Activated CD8-positive, alpha-beta T cell treated with anti-CD3 and anti-CD28 coated beads, Interleukin-2, amount 10 ng/mL, durations not matched to agents 7 days and 5 days (primary cell): ENCODE measurements at regions not wholly inside any gene's neighbourhood (a gene's known extent, or its start where the extent isn't known, plus 50 kb on each side); places are given as distances from the start of the nearest gene placed in this dataset.
"Not testable (repeated sequence)": the region's sequence is repeated elsewhere in the genome, so short reads cannot be mapped to it uniquely, and the experiment has no call there.

ENCODE experiments used
- ATAC-seq: fragments of 150-1000 bp; cut with Tn5 transposase; one replicate; pipeline ENCODE4 v1.10.0; 2021; ENCODE audit warnings: moderate library complexity
- CTCF ChIA-PET: fragments of 350-600 bp; sonication (Branson Sonifier 250); formaldehyde crosslinking; loops from one replicate; lab custom pipeline; 2021; ENCODE audit warnings: antibody characterized with exemption; lab: Charles Lee
- POLR2A ChIA-PET: fragments of 350-600 bp; sonication (Branson Sonifier 250); formaldehyde crosslinking; loops from one replicate; lab custom pipeline; 2021; ENCODE audit warnings: antibody characterized with exemption; lab: Charles Lee
- DNase-seq: peaks from one replicate; pipeline ENCODE4 v3.0.0-alpha.2; 2020
- H3K27ac Mint-ChIP-seq: one replicate; pipeline ENCODE4 v1.8.0; 2021; ENCODE audit warnings: mild to moderate bottlenecking, mixed read lengths
- H3K27me3 Mint-ChIP-seq: one replicate; pipeline ENCODE4 v1.8.0; 2021; ENCODE audit warnings: low read depth, mixed read lengths
- H3K36me3 Mint-ChIP-seq: one replicate; pipeline ENCODE4 v1.8.0; 2021; ENCODE audit warnings: low read depth, mixed read lengths
- H3K4me1 Mint-ChIP-seq: one replicate; pipeline ENCODE4 v1.8.0; 2021; ENCODE audit warnings: low read depth, mixed read lengths
- H3K4me3 Mint-ChIP-seq: one replicate; pipeline ENCODE4 v1.8.0; 2021; ENCODE audit warnings: mild to moderate bottlenecking, mixed read lengths
- H3K9me3 Mint-ChIP-seq: one replicate; pipeline ENCODE4 v1.8.0; 2022; ENCODE audit warnings: mixed read lengths; ENCODE audit not compliant: insufficient read depth

- H3K27me3 Mint-ChIP-seq, H3K36me3 Mint-ChIP-seq, CTCF ChIA-PET, POLR2A ChIA-PET, ATAC-seq, H3K9me3 Mint-ChIP-seq, H3K27ac Mint-ChIP-seq, DNase-seq, H3K4me3 Mint-ChIP-seq, H3K4me1 Mint-ChIP-seq: not testable (repeated sequence)
Measured at GRCh38 chr7:159335181-159335926, 190.7 kb upstream of the VIPR2 start.

GRCh38 chr7:159332854-159333479, 188.3 kb upstream of the VIPR2 start:
- CTCF ChIA-PET, H3K9me3 Mint-ChIP-seq, POLR2A ChIA-PET, DNase-seq, H3K36me3 Mint-ChIP-seq, H3K27ac Mint-ChIP-seq, H3K4me1 Mint-ChIP-seq, H3K4me3 Mint-ChIP-seq, H3K27me3 Mint-ChIP-seq, ATAC-seq: not testable (repeated sequence)

- ATAC-seq = no peak
- no peak for DNase-seq
- CTCF ChIA-PET = no interaction called here
- no peaks in the 10 kb centered on the region for H3K27me3 Mint-ChIP-seq
- H3K36me3 Mint-ChIP-seq = peaks cover 2% of the 10 kb centered on the region
- H3K27ac Mint-ChIP-seq = no peak overlapping the region
- H3K4me1 Mint-ChIP-seq = no peaks in the 10 kb centered on the region
- H3K4me3 Mint-ChIP-seq = no peak overlapping the region
- peaks cover 16% of the 10 kb centered on the region for H3K9me3 Mint-ChIP-seq
- POLR2A ChIA-PET = no interaction called here
Measured at GRCh38 chr7:159331462-159331861, 186.8 kb upstream of the VIPR2 start.

- Mint-ChIP-seq H3K36me3 (no peaks in the 10 kb centered on the region), H3K4me3 (no peak overlapping the region), H3K4me1 (no peaks in the 10 kb centered on the region), H3K27ac (no peak overlapping the region), H3K27me3 (no peaks in the 10 kb centered on the region), H3K9me3 (peaks cover 22% of the 10 kb centered on the region)
- ATAC-seq = no peak
- CTCF ChIA-PET = no interaction called here
- no peak for DNase-seq
- POLR2A ChIA-PET = no interaction called here
Measured at GRCh38 chr7:159329818-159330378, 185.2 kb upstream of the VIPR2 start.

- Mint-ChIP-seq H3K4me1 (no peaks in the 10 kb centered on the region), H3K27ac (no peak overlapping the region), H3K9me3 (peaks cover 22% of the 10 kb centered on the region), H3K27me3 (no peaks in the 10 kb centered on the region), H3K4me3 (no peak overlapping the region), H3K36me3 (no peaks in the 10 kb centered on the region)
- DNase-seq (no peak), ATAC-seq (no peak)
- CTCF ChIA-PET = no interaction called here
- POLR2A ChIA-PET = no interaction called here
Measured at GRCh38 chr7:159328096-159328495, 183.4 kb upstream of the VIPR2 start.

GRCh38 chr7:159323359-159323758, 178.7 kb upstream of the VIPR2 start:
- ChIA-PET POLR2A (no interaction called here), CTCF (no interaction called here)
- Mint-ChIP-seq H3K27me3 (no peaks in the 10 kb centered on the region), H3K36me3 (no peaks in the 10 kb centered on the region), H3K27ac (no peak overlapping the region), H3K9me3 (peaks cover 22% of the 10 kb centered on the region), H3K4me1 (no peaks in the 10 kb centered on the region), H3K4me3 (no peak overlapping the region)
- DNase-seq (no peak), ATAC-seq (no peak)

GRCh38 chr7:159321278-159321677, 176.6 kb upstream of the VIPR2 start:
- ATAC-seq (no peak), DNase-seq (no peak)
- CTCF ChIA-PET = no interaction called here
- no peak overlapping the region for H3K4me3 Mint-ChIP-seq
- H3K27ac Mint-ChIP-seq = no peak overlapping the region
- H3K27me3 Mint-ChIP-seq = no peaks in the 10 kb centered on the region
- H3K4me1 Mint-ChIP-seq = no peaks in the 10 kb centered on the region
- no peaks in the 10 kb centered on the region for H3K36me3 Mint-ChIP-seq
- POLR2A ChIA-PET = no interaction called here
- H3K9me3 Mint-ChIP-seq = peaks cover 4% of the 10 kb centered on the region

GRCh38 chr7:159318682-159319351, 174.2 kb upstream of the VIPR2 start:
- Mint-ChIP-seq H3K4me1 (no peaks in the 10 kb centered on the region), H3K36me3 (no peaks in the 10 kb centered on the region), H3K9me3 (no peaks in the 10 kb centered on the region), H3K27me3 (no peaks in the 10 kb centered on the region), H3K4me3 (no peak overlapping the region), H3K27ac (no peak overlapping the region)
- POLR2A ChIA-PET = no interaction called here
- ATAC-seq = no peak
- no peak for DNase-seq
- CTCF ChIA-PET = no interaction called here

- no peak overlapping the region for H3K4me3 Mint-ChIP-seq
- no peaks in the 10 kb centered on the region for H3K36me3 Mint-ChIP-seq
- no peaks in the 10 kb centered on the region for H3K4me1 Mint-ChIP-seq
- ChIA-PET POLR2A (no interaction called here), CTCF (no interaction called here)
- H3K27me3 Mint-ChIP-seq = no peaks in the 10 kb centered on the region
- H3K27ac Mint-ChIP-seq = no peak overlapping the region
- no peaks in the 10 kb centered on the region for H3K9me3 Mint-ChIP-seq
- no peak for DNase-seq
- no peak for ATAC-seq
Measured at GRCh38 chr7:159317294-159317693, 172.6 kb upstream of the VIPR2 start.

- Mint-ChIP-seq H3K4me1 (no peaks in the 10 kb centered on the region), H3K27ac (no peak overlapping the region), H3K9me3 (peaks cover 5% of the 10 kb centered on the region), H3K27me3 (no peaks in the 10 kb centered on the region), H3K4me3 (no peak overlapping the region), H3K36me3 (no peaks in the 10 kb centered on the region)
- ChIA-PET CTCF (interaction anchor here (1.6 kb wide), 1 partner anchor 334 kb away, joined by 5 read pairs; no protein-coding TSS in a partner anchor), POLR2A (no interaction called here)
- DNase-seq (no peak), ATAC-seq (no peak)
Measured at GRCh38 chr7:159311172-159311494, 166.5 kb upstream of the VIPR2 start.

GRCh38 chr7:159310457-159311171, 165.9 kb upstream of the VIPR2 start:
- H3K27me3 Mint-ChIP-seq = no peaks in the 10 kb centered on the region
- no peak overlapping the region for H3K4me3 Mint-ChIP-seq
- no peak overlapping the region for H3K27ac Mint-ChIP-seq
- no peaks in the 10 kb centered on the region for H3K4me1 Mint-ChIP-seq
- POLR2A ChIA-PET = no interaction called here
- CTCF ChIA-PET = interaction anchor here (1.6 kb wide), 1 partner anchor 334 kb away, joined by 5 read pairs; no protein-coding TSS in a partner anchor
- DNase-seq (no peak), ATAC-seq (no peak)
- no peaks in the 10 kb centered on the region for H3K36me3 Mint-ChIP-seq
- peaks cover 5% of the 10 kb centered on the region for H3K9me3 Mint-ChIP-seq
